ENCODE measurements at regions not wholly inside any gene's neighbourhood (a gene's known extent, or its start where the extent isn't known, plus 50 kb on each side); places are given as distances from the start of the nearest gene placed in this dataset.

- POLR2A ChIA-PET (ENCODE audit: low non-redundant PET), result no interaction called here
- no peak for DNase-seq (ENCODE audit: low spot score)
- Histone ChIP-seq H3K27ac (ENCODE audit: low read depth, low read length, poor library complexity, severe bottlenecking) (no peak overlapping the region), H3K27me3 (replicated peaks; ENCODE audit: insufficient read depth, low read depth, low read length, poor library complexity) (no peaks in the 10 kb centered on the region), H3K4me1 (ENCODE audit: insufficient read depth, low read length, poor library complexity, severe bottlenecking) (no peaks in the 10 kb centered on the region), H3K4me3 (ENCODE audit: low read depth, low read length, poor library complexity, severe bottlenecking) (no peak overlapping the region), H3K9me3 (ENCODE audit: low read depth, low read length, poor library complexity, severe bottlenecking) (no peaks in the 10 kb centered on the region), H3K36me3 (ENCODE audit: insufficient read depth, low read length, poor library complexity, severe bottlenecking) (no peaks in the 10 kb centered on the region)
- intact Hi-C loops (cut with micrococcal nuclease; ENCODE audit: unreplicated experiment), result no loop called here
- CTCF ChIA-PET, result no interaction called here
- BruUV-seq (replicated peaks), result no TSS peak
- TF ChIP-seq EZH2 (IDR thresholded peaks at IDR 0.05; ENCODE audit: borderline replicate concordance, low read depth, low read length, poor library complexity, severe bottlenecking), result no peak
- TF ChIP-seq, protein P1, sequence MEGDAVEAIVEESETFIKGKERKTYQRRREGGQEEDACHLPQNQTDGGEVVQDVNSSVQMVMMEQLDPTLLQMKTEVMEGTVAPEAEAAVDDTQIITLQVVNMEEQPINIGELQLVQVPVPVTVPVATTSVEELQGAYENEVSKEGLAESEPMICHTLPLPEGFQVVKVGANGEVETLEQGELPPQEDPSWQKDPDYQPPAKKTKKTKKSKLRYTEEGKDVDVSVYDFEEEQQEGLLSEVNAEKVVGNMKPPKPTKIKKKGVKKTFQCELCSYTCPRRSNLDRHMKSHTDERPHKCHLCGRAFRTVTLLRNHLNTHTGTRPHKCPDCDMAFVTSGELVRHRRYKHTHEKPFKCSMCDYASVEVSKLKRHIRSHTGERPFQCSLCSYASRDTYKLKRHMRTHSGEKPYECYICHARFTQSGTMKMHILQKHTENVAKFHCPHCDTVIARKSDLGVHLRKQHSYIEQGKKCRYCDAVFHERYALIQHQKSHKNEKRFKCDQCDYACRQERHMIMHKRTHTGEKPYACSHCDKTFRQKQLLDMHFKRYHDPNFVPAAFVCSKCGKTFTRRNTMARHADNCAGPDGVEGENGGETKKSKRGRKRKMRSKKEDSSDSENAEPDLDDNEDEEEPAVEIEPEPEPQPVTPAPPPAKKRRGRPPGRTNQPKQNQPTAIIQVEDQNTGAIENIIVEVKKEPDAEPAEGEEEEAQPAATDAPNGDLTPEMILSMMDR (conservative IDR thresholded peaks at IDR 0.05; ENCODE audit: low read depth, low read length), result no peak
Measured at GRCh38 chrX:42090395-42090794, 167.0 kb upstream of the CASK start.

DNA sequence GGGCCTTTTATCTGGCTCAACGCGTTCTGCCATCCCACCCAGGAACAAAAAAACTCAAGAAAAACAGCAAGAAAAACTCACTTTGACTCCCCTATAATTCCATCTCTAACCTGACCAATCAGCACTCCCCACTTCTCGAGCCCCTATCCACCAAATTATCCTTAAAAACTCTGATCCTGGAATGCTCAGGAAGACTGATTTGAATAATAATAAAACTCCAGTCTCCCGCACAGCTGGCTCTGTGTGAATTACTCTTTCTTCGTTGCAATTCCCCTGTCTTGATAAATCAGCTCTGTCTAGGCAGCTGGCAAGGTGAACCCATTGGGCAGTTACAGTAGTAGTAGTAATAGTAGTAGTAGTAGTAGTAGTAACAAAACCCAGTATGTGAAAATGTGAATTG, 165.7 kb upstream of the CASK start:
- no peak overlapping the region for H3K27ac ChIP-seq (ENCODE audit: low read depth, low read length, poor library complexity, severe bottlenecking)

DNA sequence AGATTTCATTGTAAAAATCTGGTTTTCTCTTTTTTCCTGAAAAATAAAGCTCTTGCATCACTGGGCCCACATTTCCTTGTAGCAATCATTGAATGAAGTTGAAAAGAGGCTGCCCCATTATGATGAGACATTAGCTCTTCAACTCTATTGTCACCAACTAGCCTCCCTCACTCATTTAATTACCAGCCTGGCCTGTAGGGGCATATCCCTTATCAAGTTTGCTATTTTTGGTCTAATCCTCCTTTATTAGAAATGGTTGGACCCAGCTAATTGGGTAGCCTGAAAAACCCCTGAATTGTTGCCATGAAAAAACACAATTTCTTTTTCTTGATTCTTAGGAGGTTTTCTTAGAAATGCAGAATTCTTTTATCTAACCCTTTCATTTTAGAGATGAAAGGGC, 164.6 kb upstream of the CASK start:
- intact Hi-C loops (cut with micrococcal nuclease; ENCODE audit: unreplicated experiment), result no loop called here
- ChIA-PET CTCF (no interaction called here), POLR2A (ENCODE audit: low non-redundant PET) (no interaction called here)
- H3K4me1 ChIP-seq (ENCODE audit: insufficient read depth, low read length, poor library complexity, severe bottlenecking), result no peaks in the 10 kb centered on the region
- no peaks in the 10 kb centered on the region for H3K27me3 ChIP-seq (replicated peaks; ENCODE audit: insufficient read depth, low read depth, low read length, poor library complexity)
- BruUV-seq (replicated peaks), result no TSS peak
- H3K4me3 ChIP-seq (ENCODE audit: low read depth, low read length, poor library complexity, severe bottlenecking), result no peak overlapping the region
- no peak overlapping the region for H3K27ac ChIP-seq (ENCODE audit: low read depth, low read length, poor library complexity, severe bottlenecking)
- H3K9me3 ChIP-seq (ENCODE audit: low read depth, low read length, poor library complexity, severe bottlenecking), result no peaks in the 10 kb centered on the region
- no peak for TF ChIP-seq EZH2 (IDR thresholded peaks at IDR 0.05; ENCODE audit: borderline replicate concordance, low read depth, low read length, poor library complexity, severe bottlenecking)
- TF ChIP-seq, protein P1 (conservative IDR thresholded peaks at IDR 0.05; ENCODE audit: low read depth, low read length), result no peak
- no peak for DNase-seq (ENCODE audit: low spot score)
- H3K36me3 ChIP-seq (ENCODE audit: insufficient read depth, low read length, poor library complexity, severe bottlenecking), result no peaks in the 10 kb centered on the region

More for the DNA sequence above, 165.7 kb upstream of the CASK start:
- no peaks in the 10 kb centered on the region for H3K36me3 ChIP-seq (ENCODE audit: insufficient read depth, low read length, poor library complexity, severe bottlenecking)
- DNase-seq (ENCODE audit: low spot score), result no peak
- H3K4me3 ChIP-seq (ENCODE audit: low read depth, low read length, poor library complexity, severe bottlenecking), result no peak overlapping the region
- BruUV-seq (replicated peaks), result no TSS peak
- intact Hi-C loops (cut with micrococcal nuclease; ENCODE audit: unreplicated experiment), result no loop called here
- ChIA-PET CTCF (no interaction called here), POLR2A (ENCODE audit: low non-redundant PET) (no interaction called here)
- no peaks in the 10 kb centered on the region for H3K4me1 ChIP-seq (ENCODE audit: insufficient read depth, low read length, poor library complexity, severe bottlenecking)
- TF ChIP-seq, protein P1 (conservative IDR thresholded peaks at IDR 0.05; ENCODE audit: low read depth, low read length), result no peak
- TF ChIP-seq EZH2 (IDR thresholded peaks at IDR 0.05; ENCODE audit: borderline replicate concordance, low read depth, low read length, poor library complexity, severe bottlenecking), result no peak
- H3K27me3 ChIP-seq (replicated peaks; ENCODE audit: insufficient read depth, low read depth, low read length, poor library complexity), result no peaks in the 10 kb centered on the region
- H3K9me3 ChIP-seq (ENCODE audit: low read depth, low read length, poor library complexity, severe bottlenecking), result no peaks in the 10 kb centered on the region

All from A673 (cell line).